ENCODE measurements at regions not wholly inside any gene's neighbourhood (a gene's known extent, or its start where the extent isn't known, plus 50 kb on each side); places are given as distances from the start of the nearest gene placed in this dataset.
"Not testable (repeated sequence)": the region's sequence is repeated elsewhere in the genome, so short reads cannot be mapped to it uniquely, and the experiment has no call there.

DNA sequence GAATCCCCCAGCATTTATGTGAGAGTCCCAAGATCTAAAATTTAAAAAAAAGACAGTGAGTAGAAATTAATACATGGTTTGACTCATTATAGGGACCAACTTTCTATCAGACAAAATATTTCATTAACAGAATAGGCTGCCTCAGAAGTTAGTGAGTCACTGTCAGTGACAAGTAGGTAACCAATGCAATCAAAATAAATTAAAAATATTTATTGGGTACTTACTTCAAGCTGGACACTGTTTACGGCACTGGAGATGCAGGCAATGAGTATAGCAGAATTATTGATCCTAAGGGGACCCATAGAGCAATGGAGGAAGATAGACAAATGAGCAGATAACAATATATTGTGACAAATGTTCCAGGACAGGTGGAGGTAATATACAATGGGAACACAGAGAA lies 135.6 kb upstream of the BCL6 start:
- DNase-seq (no peak), ATAC-seq (no peak)
- intact Hi-C loops (cut with DNase I, micrococcal nuclease), result no loop called here

DNA sequence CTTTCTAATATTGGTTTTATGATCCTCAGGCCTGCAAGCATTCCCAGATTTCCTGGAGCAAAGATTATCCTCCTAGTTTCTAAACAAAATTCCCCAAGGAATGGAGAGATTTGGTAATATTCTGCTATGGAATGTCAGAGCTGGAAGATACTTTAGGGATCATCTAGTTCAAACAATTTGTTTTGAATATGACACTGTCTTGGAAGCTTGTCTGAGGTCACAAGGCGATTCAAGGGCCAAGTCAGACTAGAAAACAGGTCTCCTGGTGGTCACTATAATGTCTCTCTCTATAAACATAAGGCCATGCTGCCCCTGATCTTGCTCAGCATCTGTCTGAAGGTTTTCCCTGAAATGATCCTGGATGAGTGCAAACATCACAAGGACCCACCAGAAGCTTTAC lies 143.4 kb upstream of the BCL6 start:
- ATAC-seq (no peak), DNase-seq (no peak)
- intact Hi-C loops (cut with DNase I, micrococcal nuclease), result no loop called here

DNA sequence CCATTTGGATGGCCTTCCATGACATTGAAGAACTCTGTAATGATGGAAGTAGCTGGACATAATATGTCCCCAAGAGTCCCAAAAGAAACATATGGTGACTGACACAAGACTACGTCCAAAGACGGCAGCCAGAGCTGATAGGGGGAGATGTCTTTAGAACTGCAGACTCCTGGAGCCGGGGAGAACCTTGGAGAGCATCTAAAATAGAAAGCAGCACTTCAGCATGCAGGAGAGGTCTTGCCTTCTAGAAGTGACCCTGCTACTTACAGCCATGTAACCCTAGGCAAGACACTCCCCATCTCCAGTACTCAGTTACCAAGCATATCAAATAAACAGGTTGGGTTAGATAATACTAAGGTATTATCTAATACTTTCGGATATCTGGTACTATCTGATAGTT lies 143.8 kb upstream of the BCL6 start:
- DNase-seq (no peak), ATAC-seq (no peak)
- intact Hi-C loops (cut with DNase I, micrococcal nuclease), result no loop called here

DNA sequence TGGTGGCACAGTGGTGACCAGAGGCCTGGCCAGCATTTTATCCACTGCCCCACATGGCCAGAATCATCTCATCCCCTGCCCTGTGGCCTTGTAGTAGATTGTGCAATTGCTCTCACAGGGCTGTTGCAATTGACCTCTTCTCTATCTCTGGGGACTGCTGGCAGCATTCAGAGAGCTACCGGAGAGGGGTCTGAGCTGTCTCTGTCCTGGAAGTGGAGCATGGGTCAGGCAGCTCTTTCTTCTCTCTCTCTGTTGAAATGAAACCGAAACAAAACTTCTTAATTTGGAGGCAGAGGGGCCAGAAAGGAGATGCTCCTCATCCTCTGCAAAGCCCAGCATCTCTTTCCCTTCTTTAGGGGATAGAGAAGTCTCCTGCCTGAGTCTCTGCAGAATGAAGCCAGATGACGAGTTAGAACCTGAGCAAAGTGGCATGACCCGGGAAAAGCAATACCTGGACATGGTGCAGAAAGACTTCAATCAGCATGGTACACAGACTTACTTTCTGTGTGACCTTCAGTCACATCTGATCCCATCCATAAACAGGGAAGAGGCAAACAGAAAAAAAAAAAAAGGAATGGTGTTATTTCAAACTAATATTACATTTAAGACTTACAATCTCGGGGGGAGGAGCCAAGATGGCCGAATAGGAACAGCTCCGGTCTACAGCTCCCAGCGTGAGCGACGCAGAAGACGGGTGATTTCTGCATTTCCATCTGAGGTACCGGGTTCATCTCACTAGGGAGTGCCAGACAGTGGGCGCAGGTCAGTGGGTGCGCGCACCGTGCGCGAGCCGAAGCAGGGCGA lies 144.5 kb upstream of the BCL6 start:
- peak; percentile 44 for ATAC-seq
- no peak for DNase-seq
- intact Hi-C loops (cut with DNase I, micrococcal nuclease), result no loop called here

DNA sequence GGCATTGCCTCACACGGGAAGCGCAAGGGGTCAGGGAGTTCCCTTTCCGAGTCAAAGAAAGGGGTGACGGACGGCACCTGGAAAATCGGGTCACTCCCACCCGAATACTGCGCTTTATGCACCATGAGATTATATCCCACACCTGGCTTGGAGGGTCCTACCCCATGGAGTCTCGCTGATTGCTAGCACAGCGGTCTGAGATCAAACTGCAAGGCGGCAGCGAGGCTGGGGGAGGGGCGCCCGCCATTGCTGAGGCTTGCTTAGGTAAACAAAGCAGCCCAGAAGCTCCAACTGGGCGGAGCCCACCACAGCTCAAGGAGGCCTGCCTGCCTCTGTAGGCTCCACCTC lies 145.1 kb upstream of the BCL6 start:
- intact Hi-C loops (cut with DNase I, micrococcal nuclease), result not testable (repeated sequence)
- ATAC-seq (peak; percentile 26), DNase-seq (peak in 1 of 2 donors; percentile 40)

DNA sequence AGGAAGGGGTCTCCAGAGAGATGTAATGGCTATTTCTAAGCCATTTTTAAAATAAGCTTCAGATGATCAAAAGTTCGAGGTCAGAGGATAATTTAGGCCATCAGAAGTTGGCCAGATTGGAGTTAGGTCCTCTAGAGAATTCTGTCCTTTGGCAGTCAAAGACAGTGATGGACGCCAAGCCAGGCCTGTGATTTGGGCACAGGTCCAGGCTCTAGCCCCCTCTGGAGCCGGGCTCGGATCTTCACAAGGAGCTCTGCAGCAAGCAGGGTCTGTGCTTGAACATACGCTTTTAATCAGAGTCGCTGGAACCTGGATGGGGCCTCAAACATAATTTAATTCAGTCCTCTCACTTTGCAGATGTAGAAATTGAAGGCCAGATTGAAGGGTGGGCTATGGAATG lies 151.4 kb upstream of the BCL6 start:
- intact Hi-C loops (cut with DNase I, micrococcal nuclease), result no loop called here
- DNase-seq (no peak), ATAC-seq (no peak)

DNA sequence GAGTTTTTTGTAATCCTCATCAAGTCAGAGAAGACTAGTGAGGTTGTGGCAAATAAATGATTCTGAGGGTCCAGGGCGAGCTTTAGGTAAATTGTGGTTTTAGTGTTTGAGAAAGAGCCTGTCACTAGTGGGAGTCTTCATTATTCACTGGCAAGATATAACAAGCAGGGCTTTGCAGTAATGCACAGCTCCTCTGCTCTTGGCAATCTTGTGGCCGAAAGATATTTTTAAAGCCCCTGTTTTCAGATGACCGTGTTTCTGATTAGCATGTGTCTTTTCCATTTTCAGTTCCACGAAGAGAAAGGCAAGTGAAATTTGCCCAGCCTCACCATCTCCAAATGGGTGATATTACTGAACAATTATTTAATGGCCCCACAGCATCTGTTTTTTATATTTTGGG lies 154.0 kb upstream of the BCL6 start:
- ATAC-seq, result no peak
- DNase-seq, result no peak
- intact Hi-C loops (cut with DNase I, micrococcal nuclease), result no loop called here

DNA sequence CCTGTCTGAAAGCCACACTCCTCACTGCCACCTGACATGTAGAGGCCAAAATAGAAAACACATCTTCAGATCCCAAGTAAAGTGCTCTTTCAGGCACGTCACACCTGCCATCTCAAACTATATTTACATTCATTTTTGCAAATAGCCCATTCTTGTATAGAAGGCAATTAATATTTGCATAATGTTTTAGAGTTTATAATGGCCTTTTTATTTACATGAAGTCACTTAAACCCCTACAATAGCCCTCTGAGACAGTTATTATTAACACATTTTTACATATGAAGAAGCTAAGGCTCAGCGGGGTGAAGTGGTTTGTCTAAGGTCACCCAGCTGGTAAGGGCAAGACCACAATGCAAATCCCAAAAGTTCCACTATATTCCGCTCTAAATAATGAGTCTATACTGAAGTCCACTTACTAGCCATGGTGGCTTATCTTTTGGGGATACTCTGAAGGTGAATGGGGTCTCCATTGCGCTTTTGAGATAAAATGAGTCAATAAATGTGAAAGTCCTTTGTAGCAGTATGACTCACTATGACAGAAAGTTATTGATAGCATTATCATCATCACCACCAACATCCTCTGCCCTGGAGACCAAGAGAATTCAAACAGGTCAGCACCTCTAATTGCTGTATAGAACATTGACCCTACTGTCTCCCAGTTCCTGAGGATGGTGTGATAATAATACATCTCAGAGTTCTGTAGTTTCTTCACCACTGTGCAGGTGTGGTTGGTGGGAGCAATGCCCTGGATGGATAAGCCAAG lies 155.9 kb upstream of the BCL6 start:
- intact Hi-C loops (cut with DNase I, micrococcal nuclease), result no loop called here
- no peak for DNase-seq
- no peak for ATAC-seq

DNA sequence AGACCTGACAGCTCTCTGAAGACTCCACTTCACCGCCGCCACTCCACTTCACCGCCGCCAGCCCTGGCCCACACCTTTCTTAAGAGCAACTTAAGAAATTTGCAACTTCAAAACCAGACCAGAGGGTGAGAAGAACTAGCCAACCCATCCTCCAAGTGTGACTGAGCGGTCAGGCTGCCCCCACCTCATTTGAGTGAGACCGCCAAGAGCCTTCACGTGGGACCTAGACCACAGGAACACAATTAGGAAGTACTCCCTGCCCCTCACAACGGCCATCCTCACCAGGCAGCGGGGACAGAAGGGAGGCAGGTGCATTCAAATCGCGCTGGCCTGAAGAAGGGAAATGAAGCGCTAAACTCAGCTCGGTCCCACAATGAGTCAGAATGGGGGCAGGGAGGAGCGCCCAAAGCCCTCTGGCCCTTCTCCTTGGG lies 156.8 kb upstream of the BCL6 start:
- ATAC-seq (no peak), DNase-seq (no peak)
- intact Hi-C loops (cut with DNase I, micrococcal nuclease), result no loop called here

DNA sequence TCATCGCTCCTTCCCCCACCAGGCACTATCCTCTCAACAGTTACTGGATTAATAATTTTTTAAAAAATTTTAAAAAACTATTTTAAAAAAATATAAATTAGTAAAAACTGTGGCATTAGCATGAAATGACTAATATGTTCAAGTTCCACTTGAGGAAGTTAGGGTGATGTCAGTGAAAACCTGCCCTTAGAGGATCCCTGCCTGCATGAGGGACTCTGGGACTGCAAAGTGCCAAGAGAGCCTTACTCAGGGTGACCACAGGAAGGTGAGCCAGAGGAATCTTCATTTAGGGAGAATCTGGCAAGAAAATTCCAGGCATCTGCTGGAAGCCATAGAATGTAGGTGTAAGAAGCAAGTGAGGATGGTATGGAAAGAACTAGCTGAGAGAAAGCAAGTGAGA lies 157.7 kb upstream of the BCL6 start:
- DNase-seq, result no peak
- intact Hi-C loops (cut with DNase I, micrococcal nuclease), result no loop called here
- no peak for ATAC-seq

DNA sequence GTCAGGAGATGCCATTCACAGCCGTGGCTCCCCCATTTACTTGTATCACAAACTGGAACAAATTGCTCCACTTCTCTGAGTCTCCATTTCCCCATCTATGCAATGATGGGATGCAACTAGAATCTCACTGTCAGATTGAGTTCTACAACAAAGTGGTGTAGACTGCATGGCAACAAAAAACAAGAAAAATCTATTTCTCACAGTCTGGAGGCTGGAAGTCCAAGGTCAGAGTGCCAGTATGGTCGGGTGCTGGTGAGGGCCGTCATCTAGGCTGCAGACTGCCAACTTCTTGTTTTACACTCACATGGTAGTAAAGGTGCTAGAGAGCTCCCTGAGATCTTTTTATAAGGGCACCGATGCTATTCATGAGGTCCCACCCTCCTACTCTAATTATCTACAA lies 158.4 kb upstream of the BCL6 start:
- DNase-seq (no peak), ATAC-seq (no peak)
- intact Hi-C loops (cut with DNase I, micrococcal nuclease), result no loop called here

DNA sequence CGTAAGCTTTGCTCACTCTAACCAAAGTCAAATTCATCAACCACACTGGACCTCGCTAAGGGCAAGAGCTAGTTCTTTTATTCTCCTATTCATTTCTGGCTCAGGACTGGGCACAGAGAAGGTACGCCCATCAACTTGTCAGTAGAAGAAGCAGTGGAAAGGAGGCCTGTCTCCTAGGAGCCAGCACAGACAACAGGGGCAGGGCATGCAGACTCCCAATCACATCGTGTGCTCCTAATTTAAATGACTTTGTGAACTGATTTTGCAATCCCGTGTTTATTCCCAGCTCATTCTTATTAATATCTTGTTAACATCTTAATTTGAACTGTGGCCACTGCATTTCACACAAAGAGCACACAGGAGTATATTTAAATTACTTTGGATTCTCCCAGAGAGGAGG lies 161.1 kb upstream of the BCL6 start:
- no peak for ATAC-seq
- intact Hi-C loops (cut with DNase I, micrococcal nuclease), result no loop called here
- no peak for DNase-seq

DNA sequence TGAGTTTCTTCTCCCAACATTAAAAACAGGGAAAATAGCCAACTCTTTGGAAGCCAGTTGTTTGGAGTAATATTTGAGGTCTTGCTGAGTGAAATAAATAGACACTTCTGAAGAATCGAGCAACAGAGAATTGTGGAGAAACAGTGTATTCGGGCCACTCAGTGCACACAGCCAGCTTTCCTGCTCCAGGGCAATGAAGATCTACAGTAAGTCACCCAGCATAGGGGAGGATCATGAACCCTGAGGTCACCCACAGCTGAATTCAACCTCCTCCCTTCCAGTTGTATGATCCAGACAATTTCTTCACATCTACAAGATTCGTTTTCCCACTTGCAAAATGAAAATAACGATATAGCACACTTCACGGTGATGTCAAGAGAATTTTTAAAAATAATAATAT lies 161.7 kb upstream of the BCL6 start:
- no peak for DNase-seq
- intact Hi-C loops (cut with DNase I, micrococcal nuclease), result no loop called here

DNA sequence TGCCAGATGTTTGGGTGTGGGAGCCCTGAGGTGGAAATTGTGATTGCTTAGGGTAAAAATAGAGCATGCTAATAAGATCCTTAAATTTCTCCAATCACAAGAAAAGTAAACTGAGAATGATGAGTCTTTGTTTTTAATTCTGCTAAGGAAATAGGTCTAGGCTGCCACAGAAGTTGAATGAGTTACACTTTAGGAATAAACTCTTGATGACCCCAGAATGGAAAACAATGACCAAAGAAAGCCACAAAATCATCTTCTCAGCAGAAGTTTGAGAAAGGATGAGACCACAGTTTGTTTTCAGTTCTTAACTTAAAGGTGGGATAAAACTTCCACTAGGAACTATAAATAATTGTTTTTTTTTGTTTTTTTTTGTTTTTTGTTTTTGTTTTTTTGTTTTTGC lies 164.6 kb upstream of the BCL6 start:
- intact Hi-C loops (cut with DNase I, micrococcal nuclease), result no loop called here
- ATAC-seq, result no peak
- DNase-seq, result no peak

More for the DNA sequence above, 161.7 kb upstream of the BCL6 start:
- no peak for ATAC-seq

DNA sequence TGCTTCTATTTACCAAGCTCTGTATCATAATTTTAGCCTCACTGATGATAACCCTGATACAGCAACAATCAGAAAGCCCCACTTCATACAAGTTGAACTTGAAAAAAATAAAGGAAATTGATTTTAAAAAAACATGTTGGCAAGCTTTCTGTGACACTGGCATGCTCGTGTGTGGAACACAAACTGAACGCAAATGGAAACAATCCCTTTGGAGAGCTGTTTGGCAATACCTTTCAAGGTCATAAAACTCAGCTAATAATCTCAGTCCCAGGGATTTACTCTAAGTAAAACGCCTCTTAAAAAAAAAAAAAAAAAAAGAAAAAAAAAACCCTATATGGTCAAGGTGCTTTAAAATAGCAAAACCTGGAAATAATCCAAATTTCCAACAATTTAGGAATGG lies 166.7 kb upstream of the BCL6 start:
- DNase-seq (no peak), ATAC-seq (no peak)
- intact Hi-C loops (cut with DNase I, micrococcal nuclease), result no loop called here

DNA sequence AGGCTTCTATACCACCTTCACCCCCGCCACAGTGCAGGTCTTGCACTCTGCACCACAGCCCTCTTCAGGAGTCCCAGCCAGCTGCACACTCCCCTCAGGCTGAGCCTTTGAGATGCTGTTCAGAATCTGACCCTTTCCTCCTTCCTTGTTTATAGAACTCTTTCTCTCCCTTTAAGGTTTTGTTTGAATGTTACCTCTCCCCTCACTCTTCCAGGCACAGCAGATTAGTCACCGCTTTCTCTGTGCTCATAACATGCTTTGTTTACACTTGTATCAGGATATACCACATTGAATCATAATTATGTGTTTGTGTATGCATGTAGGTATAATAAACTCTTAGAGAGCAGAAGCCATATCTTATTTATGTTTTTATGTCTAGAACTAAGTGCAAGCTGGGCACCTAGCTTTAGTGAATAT lies 168.4 kb upstream of the BCL6 start:
- peak; percentile 91 for ATAC-seq
- intact Hi-C loops (cut with DNase I, micrococcal nuclease), result no loop called here
- DNase-seq, result peak in 1 of 2 donors; percentile 31

DNA sequence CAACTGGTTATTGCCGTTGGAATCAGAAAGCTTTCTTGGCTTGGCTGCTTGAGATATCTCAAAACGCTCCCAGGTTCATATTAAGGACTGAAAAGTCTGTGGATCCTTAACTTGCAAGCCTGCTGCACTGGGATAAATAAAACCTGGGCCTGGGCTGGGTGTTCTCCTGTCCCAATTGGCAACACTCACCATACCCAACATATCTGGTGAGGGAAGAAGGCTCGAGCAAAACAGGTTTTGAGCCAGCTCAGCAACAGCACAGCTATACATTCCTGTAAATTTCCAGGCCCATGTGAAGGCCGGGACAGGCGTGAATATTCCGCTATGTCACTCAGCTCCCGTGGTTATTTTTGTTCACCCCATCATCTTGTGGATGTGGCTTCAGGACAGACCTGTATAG lies 169.0 kb upstream of the BCL6 start:
- intact Hi-C loops (cut with DNase I, micrococcal nuclease), result no loop called here
- DNase-seq (no peak), ATAC-seq (peak; percentile 23)

DNA sequence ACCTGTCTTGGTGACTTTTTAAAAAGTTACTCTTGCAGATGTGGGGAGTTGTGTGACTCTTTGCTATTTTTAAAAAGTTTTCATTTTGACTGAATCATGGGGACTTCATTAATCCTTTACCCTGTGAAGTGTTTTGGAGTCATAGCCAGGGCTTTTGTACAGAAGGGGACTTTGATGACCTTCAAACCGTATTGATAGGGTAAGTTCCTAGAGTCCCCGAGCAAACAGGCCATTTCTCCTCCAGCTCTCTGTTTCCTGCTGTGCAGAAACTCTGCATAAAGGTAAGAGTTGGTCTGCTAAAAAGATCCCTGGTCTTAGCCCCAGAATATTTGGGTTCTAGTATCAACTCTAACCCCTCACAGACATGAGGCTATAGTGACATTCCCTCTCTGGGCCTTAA lies 170.8 kb upstream of the BCL6 start:
- intact Hi-C loops (cut with DNase I, micrococcal nuclease), result no loop called here
- DNase-seq (no peak), ATAC-seq (no peak)

DNA sequence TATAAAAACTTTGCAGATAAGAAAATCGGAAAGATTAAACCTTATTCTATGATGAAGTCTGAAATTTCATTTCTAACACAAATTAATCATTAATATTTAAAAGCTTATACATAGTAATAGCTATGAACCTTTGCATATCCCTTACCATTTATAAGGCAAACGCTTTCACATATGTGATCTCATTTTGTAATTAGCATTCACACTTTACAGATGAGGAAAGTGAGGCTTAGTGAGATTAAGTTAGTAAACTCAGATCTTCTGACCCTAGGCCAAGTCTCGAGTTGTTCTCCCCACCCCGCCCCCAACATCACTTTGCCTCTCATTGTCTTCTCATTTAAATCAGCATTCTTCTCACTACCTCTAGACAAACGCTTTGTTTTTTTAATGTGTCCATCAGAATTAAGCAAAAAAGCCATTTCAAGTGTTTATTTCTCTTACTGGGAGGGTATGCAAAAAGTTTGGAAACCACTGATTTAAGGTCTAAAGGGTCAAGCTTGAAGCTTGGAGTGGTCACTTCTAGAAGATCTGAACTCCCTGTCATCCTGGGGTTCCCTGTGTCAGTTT lies 172.9 kb upstream of the BCL6 start:
- no peak for DNase-seq
- ATAC-seq, result no peak

DNA sequence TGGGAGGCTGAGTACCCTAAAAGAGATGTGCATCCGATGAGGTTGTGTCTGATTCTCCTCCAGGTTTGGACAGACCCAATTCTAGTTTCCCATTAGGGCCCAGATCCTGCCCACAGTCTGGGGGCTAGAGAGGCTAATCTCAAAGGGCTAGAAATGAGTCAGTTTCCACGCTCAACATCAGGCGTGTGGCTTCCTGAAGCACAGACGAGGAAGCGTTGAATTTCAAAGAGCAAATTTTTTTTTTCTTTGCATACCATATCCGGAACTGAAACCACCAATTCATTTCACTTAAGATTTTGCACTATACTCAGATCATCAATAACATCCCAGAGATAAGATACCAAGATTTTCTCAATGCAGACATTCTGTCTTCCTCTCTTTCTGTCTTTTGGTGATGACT lies 173.8 kb upstream of the BCL6 start:
- DNase-seq, result no peak
- intact Hi-C loops (cut with DNase I, micrococcal nuclease), result no loop called here
- ATAC-seq, result no peak

More for the DNA sequence above, 172.9 kb upstream of the BCL6 start:
- intact Hi-C loops (cut with DNase I, micrococcal nuclease), result no loop called here

Measured in left colon (tissue), 2 donors.